Neutrophil (primary cell): ENCODE measurements at regions not wholly inside any gene's neighbourhood (a gene's known extent, or its start where the extent isn't known, plus 50 kb on each side); places are given as distances from the start of the nearest gene placed in this dataset.

ENCODE experiments used
- H3K27ac ChIP-seq: fragments of 200-600 bp; sonication (generic); 2 replicates; pipeline ENCODE4 v1.5.1; 2016; ENCODE audit warnings: mild to moderate bottlenecking, moderate library complexity
- H3K27me3 ChIP-seq: fragments of 200-600 bp; sonication (generic); 2 replicates; pipeline ENCODE4 v1.6.0; 2016; ENCODE audit warnings: mild to moderate bottlenecking
- H3K36me3 ChIP-seq: fragments of 200-600 bp; sonication (generic); 2 replicates; pipeline ENCODE4 v1.5.1; 2017
- H3K4me1 ChIP-seq, 2 experiments: fragments of 200-600 bp in 1 of 2; sonication (generic) in 1 of 2; 1 replicate in 1 of 2; 2 replicates in 1 of 2; pipeline versions ENCODE4 v1.5.1 to v1.6.1; 2013 to 2016; ENCODE audit warnings: low read depth in 1 of 2, low read length in 1 of 2, mild to moderate bottlenecking in 1 of 2, moderate library complexity in 1 of 2; ENCODE audit not compliant: control insufficient read depth in 1 of 2, insufficient read depth in 1 of 2
- H3K4me3 ChIP-seq, 2 experiments: fragments of 200-600 bp in 1 of 2; sonication (generic) in 1 of 2; 1 replicate in 1 of 2; 2 replicates in 1 of 2; pipeline ENCODE4 v1.5.1; 2013 to 2016; ENCODE audit warnings: low read depth in 1 of 2, low read length in 1 of 2, mild to moderate bottlenecking in 1 of 2, moderate library complexity in 1 of 2
- H3K9me3 ChIP-seq: fragments of 200-600 bp; sonication (generic); 2 replicates; pipeline ENCODE4 v1.5.1; 2016
- CTCF ChIP-seq: fragments of 200-600 bp; sonication (generic); IDR thresholded peaks from 2 replicates; pipeline ENCODE4 v1.5.1; 2016; ENCODE audit warnings: antibody characterized with exemption

- Histone ChIP-seq H3K36me3 (no peaks in the 10 kb centered on the region), H3K4me1 (no peaks in the 10 kb centered on the region), H3K9me3 (no peaks in the 10 kb centered on the region), H3K4me3 (no peak overlapping the region), H3K27ac (no peak overlapping the region), H3K27me3 (peaks cover 75% of the 10 kb centered on the region)
- no peak for TF ChIP-seq CTCF
Measured at GRCh38 chr5:73286896-73287295, 113.9 kb downstream of the TMEM174 start.

GRCh38 chr5:73284985-73285384, 112.0 kb downstream of the TMEM174 start:
- Histone ChIP-seq H3K4me1 (no peaks in the 10 kb centered on the region), H3K4me3 (no peak overlapping the region), H3K9me3 (no peaks in the 10 kb centered on the region), H3K36me3 (no peaks in the 10 kb centered on the region), H3K27ac (no peak overlapping the region), H3K27me3 (peaks cover 75% of the 10 kb centered on the region)
- no peak for TF ChIP-seq CTCF

- H3K27ac ChIP-seq = no peak overlapping the region
- no peak for TF ChIP-seq CTCF
- H3K4me3 ChIP-seq = no peak overlapping the region
- peaks cover 74% of the 10 kb centered on the region for H3K27me3 ChIP-seq
- H3K36me3 ChIP-seq = no peaks in the 10 kb centered on the region
- H3K4me1 ChIP-seq = no peaks in the 10 kb centered on the region
- no peaks in the 10 kb centered on the region for H3K9me3 ChIP-seq
Measured at GRCh38 chr5:73284220-73284795, 111.3 kb downstream of the TMEM174 start.

- Histone ChIP-seq H3K4me3 (no peak overlapping the region), H3K4me1 (no peaks in the 10 kb centered on the region), H3K27me3 (peaks cover 75% of the 10 kb centered on the region), H3K9me3 (no peaks in the 10 kb centered on the region), H3K27ac (no peak overlapping the region), H3K36me3 (no peaks in the 10 kb centered on the region)
- TF ChIP-seq CTCF = no peak
Measured at GRCh38 chr5:73282923-73283322, 109.9 kb downstream of the TMEM174 start.

- TF ChIP-seq CTCF = no peak
- H3K4me3 ChIP-seq = no peak overlapping the region
- H3K4me1 ChIP-seq = no peaks in the 10 kb centered on the region
- no peaks in the 10 kb centered on the region for H3K36me3 ChIP-seq
- H3K27ac ChIP-seq = no peak overlapping the region
- H3K9me3 ChIP-seq = no peaks in the 10 kb centered on the region
- peaks cover 80% of the 10 kb centered on the region for H3K27me3 ChIP-seq
Measured at GRCh38 chr5:73282383-73282782, 109.4 kb downstream of the TMEM174 start.
